Fibroblast of lung (primary cell): ENCODE measurements at regions not wholly inside any gene's neighbourhood (a gene's known extent, or its start where the extent isn't known, plus 50 kb on each side); places are given as distances from the start of the nearest gene placed in this dataset.

Experiments
- DNase-seq, 2 donors: peaks; one replicate each; pipeline versions ENCODE4 v3.0.0 to v3.0.0-alpha.2; 2010; ENCODE audit warnings: low read depth in 2 of 2
- H2AFZ ChIP-seq: 2 replicates; pipeline ENCODE4 v1.5.1; 2012; ENCODE audit warnings: low read length, control low read depth, inconsistent platforms
- H3K27ac ChIP-seq: 2 replicates; pipeline ENCODE4 v1.5.1; 2011; ENCODE audit warnings: low read length, control low read depth; ENCODE audit not compliant: insufficient read depth
- H3K27me3 ChIP-seq: 2 replicates; pipeline ENCODE4 v1.5.1; 2011; ENCODE audit warnings: mild to moderate bottlenecking, low read length; ENCODE audit not compliant: control insufficient read depth, insufficient read depth
- H3K36me3 ChIP-seq: 2 replicates; pipeline ENCODE4 v1.5.1; 2011; ENCODE audit warnings: low read length; ENCODE audit not compliant: control insufficient read depth, insufficient read depth
- H3K4me1 ChIP-seq: 2 replicates; pipeline ENCODE4 v1.5.1; 2011; ENCODE audit warnings: low read length; ENCODE audit not compliant: control insufficient read depth, insufficient read depth; ENCODE audit errors: extremely low read depth
- H3K4me2 ChIP-seq: 2 replicates; pipeline ENCODE4 v1.5.1; 2011; ENCODE audit warnings: low read length, control low read depth; ENCODE audit not compliant: insufficient read depth; ENCODE audit errors: extremely low read depth
- H3K4me3 ChIP-seq, 4 experiments: fragments of 200-600 bp in 1 of 4; sonication (generic) in 1 of 4; replicated peaks in 1 of 4; 2 replicates each; pipeline ENCODE4 v1.5.1; 2011 to 2016; ENCODE audit warnings: low read length in 4 of 4, low read depth in 3 of 4, mild to moderate bottlenecking in 3 of 4, control low read depth in 2 of 4, inconsistent platforms in 1 of 4, mixed read lengths in 1 of 4; ENCODE audit not compliant: insufficient read depth in 1 of 4; ENCODE audit errors: control extremely low read depth in 1 of 4
- H3K79me2 ChIP-seq: 2 replicates; pipeline ENCODE4 v1.5.1; 2012; ENCODE audit warnings: mild to moderate bottlenecking, low read length, inconsistent platforms; ENCODE audit not compliant: control insufficient read depth, insufficient read depth
- H3K9ac ChIP-seq: 2 replicates; pipeline ENCODE4 v1.5.1; 2011; ENCODE audit warnings: mild to moderate bottlenecking, low read length, control low read depth; ENCODE audit not compliant: insufficient read depth
- H3K9me3 ChIP-seq: 2 replicates; pipeline ENCODE4 v1.5.1; 2012; ENCODE audit warnings: low read depth, low read length; ENCODE audit not compliant: control insufficient read depth, insufficient read depth
- H4K20me1 ChIP-seq: 2 replicates; pipeline ENCODE4 v1.5.1; 2011; ENCODE audit warnings: low read length; ENCODE audit not compliant: control insufficient read depth, insufficient read depth; ENCODE audit errors: extremely low read depth
- EZH2 ChIP-seq: IDR thresholded peaks from 2 replicates; pipeline ENCODE4 v1.5.1; 2012; ENCODE audit warnings: low read length, control low read depth, mild to moderate bottlenecking; ENCODE audit errors: missing control alignments
- TF ChIP-seq, protein P1 (sequence below), 2 donors: IDR thresholded peaks in 1 of 2; conservative IDR thresholded peaks in 1 of 2; 1 replicate in 1 of 2; 2 replicates in 1 of 2; pipeline ENCODE4 v1.5.1; 2011 to 2012; ENCODE audit warnings: low read length in 2 of 2, control low read depth in 1 of 2, inconsistent platforms in 1 of 2, low read depth in 1 of 2, mild to moderate bottlenecking in 1 of 2

- Histone ChIP-seq H3K9me3 (no peaks in the 10 kb centered on the region), H3K79me2 (no peaks in the 10 kb centered on the region), H3K9ac (peak overlapping the region; percentile 74), H3K4me3 (peak overlapping the region in 2 of 4 experiments; percentile 35 to 51), H2AFZ (no peak overlapping the region), H3K4me2 (peak overlapping the region; percentile 91), H3K27me3 (no peaks in the 10 kb centered on the region), H4K20me1 (no peaks in the 10 kb centered on the region), H3K27ac (peak overlapping the region; percentile 91), H3K4me1 (peaks cover 31% of the 10 kb centered on the region), H3K36me3 (no peaks in the 10 kb centered on the region)
- peak; percentile 98 to 99 for DNase-seq
- TF ChIP-seq EZH2 = no peak
- TF ChIP-seq, protein P1, sequence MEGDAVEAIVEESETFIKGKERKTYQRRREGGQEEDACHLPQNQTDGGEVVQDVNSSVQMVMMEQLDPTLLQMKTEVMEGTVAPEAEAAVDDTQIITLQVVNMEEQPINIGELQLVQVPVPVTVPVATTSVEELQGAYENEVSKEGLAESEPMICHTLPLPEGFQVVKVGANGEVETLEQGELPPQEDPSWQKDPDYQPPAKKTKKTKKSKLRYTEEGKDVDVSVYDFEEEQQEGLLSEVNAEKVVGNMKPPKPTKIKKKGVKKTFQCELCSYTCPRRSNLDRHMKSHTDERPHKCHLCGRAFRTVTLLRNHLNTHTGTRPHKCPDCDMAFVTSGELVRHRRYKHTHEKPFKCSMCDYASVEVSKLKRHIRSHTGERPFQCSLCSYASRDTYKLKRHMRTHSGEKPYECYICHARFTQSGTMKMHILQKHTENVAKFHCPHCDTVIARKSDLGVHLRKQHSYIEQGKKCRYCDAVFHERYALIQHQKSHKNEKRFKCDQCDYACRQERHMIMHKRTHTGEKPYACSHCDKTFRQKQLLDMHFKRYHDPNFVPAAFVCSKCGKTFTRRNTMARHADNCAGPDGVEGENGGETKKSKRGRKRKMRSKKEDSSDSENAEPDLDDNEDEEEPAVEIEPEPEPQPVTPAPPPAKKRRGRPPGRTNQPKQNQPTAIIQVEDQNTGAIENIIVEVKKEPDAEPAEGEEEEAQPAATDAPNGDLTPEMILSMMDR (conservative IDR thresholded peaks at IDR 0.05 in 1 of 2, IDR thresholded peaks at IDR 0.05 in 1 of 2; ENCODE audit: low read depth in 1 of 2, low read length in 2 of 2) = no peak
Measured at GRCh38 chr1:234970401-234970730, 158.3 kb downstream of the TOMM20 start.

DNA sequence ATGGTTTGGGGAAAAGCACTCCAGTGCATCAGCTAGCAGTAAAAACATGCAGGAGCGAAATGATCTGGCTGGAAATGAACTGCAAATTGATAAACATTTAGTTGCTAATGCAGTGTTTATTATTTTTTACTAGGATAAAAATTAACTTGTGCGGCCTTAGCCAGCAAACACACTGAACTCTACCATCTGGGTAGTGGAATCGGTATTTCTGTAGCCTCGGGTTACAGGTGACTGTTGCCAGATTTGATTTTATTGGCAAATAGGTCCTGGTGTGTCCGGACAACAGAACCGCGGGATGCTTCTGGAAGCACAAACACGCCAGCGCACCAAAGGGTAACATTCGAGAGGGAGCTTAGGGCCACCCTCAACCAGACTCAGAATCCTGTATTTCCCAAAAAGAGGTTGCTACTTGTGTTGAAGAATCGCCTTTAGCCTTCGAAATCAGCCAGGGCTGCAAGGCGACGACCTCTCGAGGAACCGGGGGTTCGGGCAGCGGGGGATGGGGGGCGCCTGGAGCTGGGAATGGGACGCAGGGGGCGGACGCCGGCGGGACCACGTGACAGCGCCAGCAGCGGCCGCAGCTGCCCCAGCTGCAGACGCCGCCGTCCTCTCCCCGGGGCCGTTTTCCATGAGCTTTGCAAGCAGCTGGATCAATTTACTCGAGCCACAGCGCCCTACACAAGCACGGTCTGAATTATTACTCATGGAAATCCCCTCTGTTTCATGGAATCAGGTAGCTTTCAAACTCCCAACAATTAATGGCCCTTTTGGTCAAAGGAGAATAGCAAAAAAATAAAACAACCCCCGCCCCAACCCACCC is 158.8 kb downstream of the TOMM20 start:
- Histone ChIP-seq H3K27ac (peak overlapping the region; percentile 91), H3K79me2 (no peaks in the 10 kb centered on the region), H3K27me3 (no peaks in the 10 kb centered on the region), H3K36me3 (no peaks in the 10 kb centered on the region), H4K20me1 (no peaks in the 10 kb centered on the region), H2AFZ (no peak overlapping the region), H3K9me3 (no peaks in the 10 kb centered on the region), H3K4me1 (peaks cover 27% of the 10 kb centered on the region), H3K4me3 (peak overlapping the region; percentile 15 to 51 (median 32)), H3K4me2 (peak overlapping the region; percentile 91), H3K9ac (peak overlapping the region; percentile 74)
- peak; percentile 71 to 93 for DNase-seq
- no peak for TF ChIP-seq EZH2
- TF ChIP-seq, protein P1 (conservative IDR thresholded peaks at IDR 0.05 in 1 of 2, IDR thresholded peaks at IDR 0.05 in 1 of 2; ENCODE audit: low read depth in 1 of 2, low read length in 2 of 2) = no peak

GRCh38 chr1:234969011-234969441 is 159.6 kb downstream of the TOMM20 start:
- no peak for DNase-seq
- TF ChIP-seq, protein P1 (conservative IDR thresholded peaks at IDR 0.05 in 1 of 2, IDR thresholded peaks at IDR 0.05 in 1 of 2; ENCODE audit: low read depth in 1 of 2, low read length in 2 of 2) = no peak
- TF ChIP-seq EZH2 = no peak
- H3K4me3 ChIP-seq = peak overlapping the region in 1 of 4 experiments; percentile 38
- H3K4me2 ChIP-seq = peak overlapping the region; percentile 91
- no peaks in the 10 kb centered on the region for H3K9me3 ChIP-seq
- H3K4me1 ChIP-seq = peaks cover 30% of the 10 kb centered on the region
- H3K27ac ChIP-seq = peak overlapping the region; percentile 91
- no peaks in the 10 kb centered on the region for H3K36me3 ChIP-seq
- peak overlapping the region; percentile 74 for H3K9ac ChIP-seq
- no peaks in the 10 kb centered on the region for H4K20me1 ChIP-seq
- H3K79me2 ChIP-seq = no peaks in the 10 kb centered on the region
- no peak overlapping the region for H2AFZ ChIP-seq
- H3K27me3 ChIP-seq = no peaks in the 10 kb centered on the region
